Smooth muscle cell (in vitro differentiated cells): ENCODE measurements at regions not wholly inside any gene's neighbourhood (a gene's known extent, or its start where the extent isn't known, plus 50 kb on each side); places are given as distances from the start of the nearest gene placed in this dataset.

ENCODE experiments used
- DNase-seq: peaks from one replicate; lab custom pipeline; 2025; ENCODE audit not compliant: unreplicated experiment; lab: John Stamatoyannopoulos, UW
- H2AFZ ChIP-seq: fragments of 200-600 bp; sonication (generic); 2 replicates; pipeline ENCODE4 v1.6.0; 2016; ENCODE audit warnings: antibody characterized with exemption, low read depth, mild to moderate bottlenecking
- H3F3A ChIP-seq: fragments of 200-600 bp; sonication (generic); 2 replicates; pipeline ENCODE4 v1.6.0; 2017; ENCODE audit warnings: antibody characterized with exemption, low read depth
- H3K27ac ChIP-seq: fragments of 200-600 bp; sonication (generic); 2 replicates; pipeline ENCODE4 v1.5.1; 2016; ENCODE audit warnings: low read depth, mild to moderate bottlenecking
- H3K27me3 ChIP-seq: fragments of 200-600 bp; sonication (generic); 2 replicates; pipeline ENCODE4 v1.6.1; 2016; ENCODE audit warnings: low read depth, mild to moderate bottlenecking
- H3K36me3 ChIP-seq: fragments of 200-600 bp; sonication (generic); 2 replicates; pipeline ENCODE4 v1.5.1; 2016; ENCODE audit warnings: low read depth
- H3K4me1 ChIP-seq: fragments of 200-600 bp; sonication (generic); 2 replicates; pipeline ENCODE4 v1.5.1; 2016; ENCODE audit warnings: low read depth
- H3K4me2 ChIP-seq: fragments of 200-600 bp; sonication (generic); 2 replicates; pipeline ENCODE4 v1.6.0; 2016; ENCODE audit warnings: mild to moderate bottlenecking
- H3K4me3 ChIP-seq: fragments of 200-600 bp; sonication (generic); 2 replicates; pipeline ENCODE4 v1.5.1; 2016; ENCODE audit warnings: mild to moderate bottlenecking
- H3K79me2 ChIP-seq: fragments of 200-600 bp; sonication (generic); 2 replicates; pipeline ENCODE4 v1.6.0; 2016; ENCODE audit warnings: low read depth, mild to moderate bottlenecking
- H3K9ac ChIP-seq: fragments of 200-600 bp; sonication (generic); 2 replicates; pipeline ENCODE4 v1.6.0; 2016; ENCODE audit warnings: low read depth
- H3K9me3 ChIP-seq: fragments of 200-600 bp; sonication (generic); replicated peaks from 2 replicates; pipeline ENCODE4 v1.5.1; 2016; ENCODE audit warnings: low read depth
- H4K20me1 ChIP-seq: fragments of 200-600 bp; sonication (generic); 2 replicates; pipeline ENCODE4 v1.6.0; 2016; ENCODE audit warnings: low read depth
- CTCF ChIP-seq: fragments of 200-600 bp; sonication (generic); IDR thresholded peaks from 2 replicates; pipeline ENCODE4 v1.5.1; 2017; ENCODE audit warnings: borderline replicate concordance, mild to moderate bottlenecking, antibody characterized with exemption; ENCODE audit not compliant: insufficient read depth, poor library complexity, severe bottlenecking
- WGBS: methylation state at CpG from one replicate; pipeline ENCODE4 v1.1.7; 2016; ENCODE audit warnings: low lambda C conversion rate; 5-methylcytosine and 5-hydroxymethylcytosine counted together

- DNase-seq = no peak
- Histone ChIP-seq H3K27me3 (no peaks in the 10 kb centered on the region), H3K4me3 (no peak overlapping the region), H3K9me3 (no peaks in the 10 kb centered on the region), H3F3A (peaks cover 11% of the 10 kb centered on the region), H3K27ac (no peak overlapping the region), H3K9ac (no peak overlapping the region), H3K36me3 (no peaks in the 10 kb centered on the region), H3K4me2 (peak overlapping the region; percentile 37), H3K4me1 (no peaks in the 10 kb centered on the region), H3K79me2 (peaks cover 10% of the 10 kb centered on the region), H4K20me1 (no peaks in the 10 kb centered on the region), H2AFZ (no peak overlapping the region)
- WGBS = 100% methylated on average over 1 of the region's 1 CpG
- TF ChIP-seq CTCF = no peak
These were observed 50.9 kb downstream of the ANXA2R start for GRCh38 chr5:42989190-42989589.

GRCh38 chr5:42988568-42988967, 51.6 kb downstream of the ANXA2R start:
- H3K4me2 ChIP-seq = no peak overlapping the region
- no peaks in the 10 kb centered on the region for H3K9me3 ChIP-seq
- H3F3A ChIP-seq = peaks cover 11% of the 10 kb centered on the region
- H3K27ac ChIP-seq = no peak overlapping the region
- no peaks in the 10 kb centered on the region for H4K20me1 ChIP-seq
- H2AFZ ChIP-seq = no peak overlapping the region
- no peaks in the 10 kb centered on the region for H3K36me3 ChIP-seq
- no peaks in the 10 kb centered on the region for H3K4me1 ChIP-seq
- no peak overlapping the region for H3K9ac ChIP-seq
- DNase-seq = no peak
- H3K4me3 ChIP-seq = no peak overlapping the region
- WGBS = 96% methylated on average over 2 of the region's 2 CpGs
- H3K27me3 ChIP-seq = no peaks in the 10 kb centered on the region
- peaks cover 10% of the 10 kb centered on the region for H3K79me2 ChIP-seq
- no peak for TF ChIP-seq CTCF

GRCh38 chr5:42985129-42986037, 54.7 kb downstream of the ANXA2R start:
- no peaks in the 10 kb centered on the region for H3K9me3 ChIP-seq

More at GRCh38 chr5:42985129-42986037, 54.7 kb downstream of the ANXA2R start:
- no peak for TF ChIP-seq CTCF
- Histone ChIP-seq H3K27ac (peak overlapping the region; percentile 88), H3F3A (no peaks in the 10 kb centered on the region), H3K4me2 (peak overlapping the region; percentile 21), H3K36me3 (no peaks in the 10 kb centered on the region), H3K9ac (peak overlapping the region; percentile 7), H3K27me3 (no peaks in the 10 kb centered on the region), H4K20me1 (no peaks in the 10 kb centered on the region), H3K4me1 (peaks cover 3% of the 10 kb centered on the region), H2AFZ (no peak overlapping the region), H3K79me2 (peaks cover 6% of the 10 kb centered on the region), H3K4me3 (no peak overlapping the region)
- DNase-seq = no peak
- 64% methylated on average over 2 of the region's 2 CpGs for WGBS
